Stimulated activated CD8-positive, alpha-beta memory T cell treated with anti-CD3 and anti-CD28 coated beads, Interleukin-15, amount 100 ng/mL, for 48 hours (primary cell): ENCODE measurements at regions not wholly inside any gene's neighbourhood (a gene's known extent, or its start where the extent isn't known, plus 50 kb on each side); places are given as distances from the start of the nearest gene placed in this dataset.

Experiments
- DNase-seq, 2 donors: peaks; one replicate each; pipeline ENCODE4 v3.0.0-alpha.2; 2020; ENCODE audit warnings: low read depth in 2 of 2

GRCh38 chr10:60518745-60519144 is 129.1 kb upstream of the ANK3 start:
- no peak for DNase-seq

- no peak for DNase-seq
Measured at GRCh38 chr10:60517805-60518204, 128.1 kb upstream of the ANK3 start.

DNA sequence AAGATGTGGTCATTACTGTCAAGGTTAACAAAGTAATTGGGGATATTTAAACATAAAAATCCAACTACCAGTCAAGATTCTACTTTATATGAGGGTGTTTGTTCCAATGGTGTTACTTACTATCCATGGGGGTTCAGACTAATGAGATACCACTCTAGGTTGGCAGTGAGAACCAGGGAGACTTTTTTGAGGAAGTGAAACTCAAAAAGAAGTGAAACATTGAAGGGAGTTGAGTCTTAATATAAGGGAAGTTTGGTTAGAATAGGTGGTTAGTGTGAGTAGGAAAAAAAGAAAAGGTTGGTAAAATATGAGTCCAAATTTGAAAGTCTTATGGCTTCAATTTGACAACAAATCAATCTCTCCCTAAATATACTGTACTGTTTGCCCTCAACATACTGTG is 123.6 kb upstream of the ANK3 start:
- no peak for DNase-seq

GRCh38 chr10:60511477-60512229 is 122.0 kb upstream of the ANK3 start:
- no peak for DNase-seq

DNA sequence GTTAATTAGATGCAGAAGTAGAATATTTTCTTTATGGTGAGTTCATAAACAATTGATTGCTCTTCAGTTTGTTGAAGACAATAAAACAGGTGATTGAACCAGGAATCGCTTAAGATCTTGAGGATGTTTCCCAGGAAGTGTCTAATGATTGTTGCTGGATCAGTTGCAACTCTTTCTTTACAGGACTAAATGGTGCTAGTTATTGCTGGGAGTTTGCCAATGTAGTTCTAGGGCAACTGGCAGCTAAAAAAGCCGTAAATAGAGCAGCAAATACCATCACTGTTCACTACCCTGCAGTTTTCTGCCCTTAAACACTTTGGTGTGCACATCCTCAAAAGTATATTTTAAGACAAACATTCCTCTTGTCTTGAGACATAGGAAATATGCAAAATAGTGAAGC is 119.2 kb upstream of the ANK3 start:
- no peak for DNase-seq

DNA sequence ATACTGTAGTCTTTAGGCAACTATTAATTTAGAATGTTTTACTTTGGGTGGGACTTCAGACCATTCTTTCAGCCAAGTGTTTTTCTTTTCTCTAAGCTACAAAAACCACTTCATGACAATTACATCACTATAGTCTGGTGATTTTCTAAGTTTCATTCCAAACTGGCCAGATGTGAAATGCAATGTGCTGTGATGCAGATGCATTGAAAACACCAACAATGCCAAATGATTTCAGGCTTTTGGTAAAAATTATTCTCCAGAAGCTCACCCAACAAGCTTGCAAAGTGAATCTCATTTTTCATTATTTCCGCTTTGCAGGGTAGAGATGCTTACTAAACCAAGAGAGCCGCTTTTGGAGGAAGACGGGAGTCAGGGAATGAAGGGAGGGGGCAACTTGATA is 118.4 kb upstream of the ANK3 start:
- DNase-seq = no peak

- no peak for DNase-seq
Measured at GRCh38 chr10:60502621-60503020, 112.9 kb upstream of the ANK3 start.

DNA sequence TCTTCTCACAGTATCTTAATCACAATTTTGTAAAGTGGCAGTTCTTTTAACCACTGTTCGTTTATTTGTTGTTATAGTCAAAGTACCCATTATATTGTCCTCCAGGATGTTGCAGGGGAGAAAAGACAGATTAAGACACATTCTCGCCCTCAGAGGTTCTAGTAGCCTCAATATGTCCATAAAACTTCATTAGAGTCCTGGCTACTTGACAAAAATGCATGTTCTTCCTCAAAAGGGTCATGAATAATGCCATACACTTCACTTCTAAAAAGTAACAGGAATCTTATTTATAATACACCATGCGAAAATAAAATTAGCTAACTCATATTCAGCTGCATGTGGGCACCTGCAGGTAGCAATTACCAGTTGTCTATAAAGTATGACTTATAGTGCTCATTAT is 109.3 kb upstream of the ANK3 start:
- DNase-seq = no peak

DNA sequence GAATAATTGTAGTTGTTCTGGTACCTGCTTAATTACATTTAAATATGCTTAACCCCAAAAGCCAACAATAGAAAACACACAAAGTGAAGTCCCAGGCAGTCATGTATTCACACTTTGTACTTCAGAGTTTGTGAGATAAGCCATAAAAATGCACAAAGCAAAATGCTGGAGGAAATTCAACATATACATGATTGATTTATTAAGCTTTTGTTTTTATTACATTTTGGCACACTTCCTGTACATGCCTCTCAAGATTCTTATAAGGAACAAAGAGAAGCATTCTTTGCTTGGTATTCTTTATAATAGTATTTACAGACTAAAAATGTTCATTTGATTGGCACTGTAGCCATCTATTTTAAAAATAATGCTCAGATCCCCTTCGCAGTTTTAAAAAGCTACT is 107.7 kb upstream of the ANK3 start:
- DNase-seq = no peak

- DNase-seq = no peak
Measured at GRCh38 chr10:60496181-60496580, 106.5 kb upstream of the ANK3 start.

GRCh38 chr10:60495338-60496055 is 105.8 kb upstream of the ANK3 start:
- DNase-seq = no peak

GRCh38 chr10:60494774-60495173 is 105.1 kb upstream of the ANK3 start:
- no peak for DNase-seq

GRCh38 chr10:60491162-60491561 is 101.5 kb upstream of the ANK3 start:
- DNase-seq = no peak

GRCh38 chr10:60490013-60490412 is 100.3 kb upstream of the ANK3 start:
- DNase-seq = no peak

DNA sequence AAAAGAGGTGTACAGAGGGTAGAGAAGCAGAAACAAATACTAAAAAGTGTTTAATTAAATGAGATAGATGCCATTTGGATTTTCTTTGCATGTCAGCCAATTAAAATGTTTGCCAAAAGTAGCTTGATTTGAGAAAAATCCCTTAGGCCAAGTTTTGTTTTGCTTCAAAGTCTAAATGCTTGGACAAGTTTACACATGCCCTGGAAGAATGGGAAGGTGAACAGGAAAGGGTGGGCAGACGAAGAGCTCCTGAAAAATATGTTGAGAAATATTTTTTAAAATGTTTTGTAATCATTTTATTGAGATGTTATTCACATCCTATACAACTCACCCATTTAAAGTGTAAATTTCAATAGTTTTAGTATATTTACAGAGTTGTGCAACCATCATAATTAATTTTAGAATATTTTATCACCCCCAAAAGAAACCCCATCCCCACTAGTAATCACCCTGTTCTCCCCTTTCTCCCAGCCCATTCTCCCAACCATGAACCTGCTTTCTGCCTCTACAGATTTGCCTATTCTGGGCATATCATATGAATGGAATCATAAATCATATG is 98.5 kb upstream of the ANK3 start:
- DNase-seq = no peak

- no peak for DNase-seq
Measured at GRCh38 chr10:60487543-60487942, 97.9 kb upstream of the ANK3 start.

GRCh38 chr10:60485025-60485424 is 95.3 kb upstream of the ANK3 start:
- no peak for DNase-seq

DNA sequence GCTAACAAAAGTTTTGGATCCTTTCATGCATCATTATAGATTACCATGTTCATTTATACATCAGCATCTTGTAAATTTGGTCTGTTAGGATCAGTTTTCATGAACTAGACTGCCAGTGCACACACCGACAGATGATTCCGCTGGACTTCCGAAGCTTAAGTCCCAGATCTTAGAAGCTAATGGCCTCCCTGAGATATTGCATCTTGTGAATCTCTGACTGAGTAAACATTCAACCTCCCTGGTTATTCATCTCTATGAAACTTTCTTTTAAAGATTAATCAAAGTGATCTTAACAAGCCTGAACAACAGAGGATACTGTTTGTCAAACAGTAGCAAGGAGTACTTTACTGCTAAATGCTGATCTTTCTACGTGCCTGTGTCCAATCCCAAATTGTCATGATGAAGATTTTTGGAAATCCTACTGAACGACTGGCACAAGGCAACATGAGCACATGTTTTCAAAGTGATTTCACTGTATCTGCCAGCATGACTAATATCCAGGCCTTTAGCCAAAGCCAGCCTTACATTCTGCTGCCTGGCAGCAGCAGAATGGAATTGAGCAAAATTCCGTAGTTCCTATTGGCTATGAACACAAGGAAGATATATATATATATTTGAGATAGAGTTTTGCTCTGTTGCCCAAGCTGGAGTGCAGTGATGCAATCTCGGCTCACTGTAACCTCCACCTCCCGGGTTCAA is 91.3 kb upstream of the ANK3 start:
- DNase-seq = no peak

DNA sequence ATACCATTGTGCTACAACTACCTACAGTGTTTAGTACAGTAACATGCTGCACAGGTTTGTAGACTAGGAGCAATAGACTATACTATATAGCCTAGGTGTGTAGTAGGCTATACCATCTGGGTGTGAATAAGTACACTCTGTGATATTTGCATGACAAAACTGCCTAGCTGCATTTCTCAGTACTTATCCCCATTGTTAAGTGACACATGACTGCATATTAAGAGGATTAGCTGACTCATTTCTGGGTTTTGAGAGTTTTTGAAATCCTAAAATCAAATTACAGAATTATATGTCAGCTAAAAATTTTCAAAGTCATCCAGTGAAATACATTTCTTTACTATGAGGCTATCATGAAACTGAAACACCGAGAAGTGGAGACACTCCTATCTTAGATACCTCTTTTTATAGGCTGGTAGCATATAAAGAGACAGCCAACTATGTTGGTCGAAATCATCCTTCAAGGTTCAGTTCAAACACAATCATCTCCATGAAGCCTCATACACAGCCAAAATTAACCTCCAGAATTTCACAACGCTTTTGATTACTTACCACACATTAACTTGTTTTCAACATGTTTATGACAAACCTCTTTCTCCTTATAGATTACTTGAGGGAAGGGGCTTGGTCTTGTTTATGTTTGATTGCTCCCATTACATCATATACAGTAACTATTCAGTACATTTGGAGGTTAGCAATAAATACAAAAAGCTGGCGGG is 89.8 kb upstream of the ANK3 start:
- no peak for DNase-seq

GRCh38 chr10:60476451-60476850 is 86.8 kb upstream of the ANK3 start:
- no peak for DNase-seq

- DNase-seq = no peak
Measured at GRCh38 chr10:60473557-60473956, 83.9 kb upstream of the ANK3 start.

GRCh38 chr10:60470091-60470490 is 80.4 kb upstream of the ANK3 start:
- DNase-seq = no peak
